ENCODE measurements at regions not wholly inside any gene's neighbourhood (a gene's known extent, or its start where the extent isn't known, plus 50 kb on each side); places are given as distances from the start of the nearest gene placed in this dataset.

- H2BK12ac ChIP-seq (ENCODE audit: low read length): no peak overlapping the region
- no peak overlapping the region for H3K14ac ChIP-seq (ENCODE audit: low read length)
- H2BK120ac ChIP-seq (ENCODE audit: insufficient read depth, low read length, poor library complexity): no peak overlapping the region
- DNase-seq: no peak
- no peaks in the 10 kb centered on the region for H3K79me2 ChIP-seq (ENCODE audit: control insufficient read depth, insufficient read depth, low read length, poor library complexity)
- H3K9ac ChIP-seq (ENCODE audit: low read length): no peak overlapping the region
- no peak overlapping the region for H3K23ac ChIP-seq (ENCODE audit: low read length)
- no peak overlapping the region for H4K12ac ChIP-seq (ENCODE audit: low read depth, low read length)
- no peak overlapping the region for H3K4me2 ChIP-seq (ENCODE audit: low read length)
- no peaks in the 10 kb centered on the region for H3K4me1 ChIP-seq (ENCODE audit: control insufficient read depth in 1 of 2, insufficient read depth in 2 of 2, low read length in 2 of 2)
- no peak overlapping the region for H3K4ac ChIP-seq (ENCODE audit: low read depth, low read length)
- peaks cover 2% of the 10 kb centered on the region for H3K9me3 ChIP-seq (ENCODE audit: insufficient read depth, low read depth, low read length)
- H3K36me3 ChIP-seq (ENCODE audit: control insufficient read depth in 1 of 2, insufficient read depth in 2 of 2, low read length in 2 of 2): peaks cover 0 to 1% of the 10 kb centered on the region in 2 experiments
- H3K27ac ChIP-seq (ENCODE audit: low read depth, low read length): no peak overlapping the region
- no peak overlapping the region for H2AK5ac ChIP-seq (ENCODE audit: low read length)
- no peak overlapping the region for H3K18ac ChIP-seq (ENCODE audit: low read length)
- no peak overlapping the region for H2BK5ac ChIP-seq (ENCODE audit: low read depth, low read length, poor library complexity)
- H3K79me1 ChIP-seq (ENCODE audit: low read length): no peaks in the 10 kb centered on the region
- no CpG with 5 or more reads among the region's 7 CpGs for WGBS (ENCODE audit: extremely low coverage, insufficient coverage, insufficient read length)
- no peak overlapping the region for H4K91ac ChIP-seq (ENCODE audit: low read depth, low read length)
- no peak overlapping the region for H3K4me3 ChIP-seq (ENCODE audit: low read depth, low read length)
- H2AFZ ChIP-seq (ENCODE audit: insufficient read depth, low read length, poor library complexity): no peak overlapping the region
- H3K27me3 ChIP-seq (ENCODE audit: insufficient read depth, low read length): no peaks in the 10 kb centered on the region
- no peak overlapping the region for H4K8ac ChIP-seq (ENCODE audit: low read depth, low read length)
Measured at GRCh38 chr4:180571516-180572055, 1671.6 kb upstream of the TENM3 start.

GRCh38 chr4:180578175-180578574 lies 1665.0 kb upstream of the TENM3 start:
- H3K4me1 ChIP-seq (ENCODE audit: control insufficient read depth in 1 of 2, insufficient read depth in 2 of 2, low read length in 2 of 2): no peaks in the 10 kb centered on the region
- no peak overlapping the region for H4K12ac ChIP-seq (ENCODE audit: low read depth, low read length)
- no peak overlapping the region for H2AFZ ChIP-seq (ENCODE audit: insufficient read depth, low read length, poor library complexity)
- no peak overlapping the region for H2BK120ac ChIP-seq (ENCODE audit: insufficient read depth, low read length, poor library complexity)
- H3K4me2 ChIP-seq (ENCODE audit: low read length): no peak overlapping the region
- no peaks in the 10 kb centered on the region for H3K79me1 ChIP-seq (ENCODE audit: low read length)
- H3K9ac ChIP-seq (ENCODE audit: low read length): no peak overlapping the region
- H3K18ac ChIP-seq (ENCODE audit: low read length): no peak overlapping the region
- no peak overlapping the region for H3K27ac ChIP-seq (ENCODE audit: low read depth, low read length)
- no peak overlapping the region for H3K4me3 ChIP-seq (ENCODE audit: low read depth, low read length)
- H3K79me2 ChIP-seq (ENCODE audit: control insufficient read depth, insufficient read depth, low read length, poor library complexity): no peaks in the 10 kb centered on the region
- no CpG with 5 or more reads among the region's 2 CpGs for WGBS (ENCODE audit: extremely low coverage, insufficient coverage, insufficient read length)
- no peak overlapping the region for H3K23ac ChIP-seq (ENCODE audit: low read length)
- no peak overlapping the region for H2BK5ac ChIP-seq (ENCODE audit: low read depth, low read length, poor library complexity)
- no peaks in the 10 kb centered on the region for H3K9me3 ChIP-seq (ENCODE audit: insufficient read depth, low read depth, low read length)
- no peaks in the 10 kb centered on the region for H3K27me3 ChIP-seq (ENCODE audit: insufficient read depth, low read length)
- no peak overlapping the region for H3K14ac ChIP-seq (ENCODE audit: low read length)
- no peak overlapping the region for H4K8ac ChIP-seq (ENCODE audit: low read depth, low read length)
- DNase-seq: no peak
- no peak overlapping the region for H3K4ac ChIP-seq (ENCODE audit: low read depth, low read length)
- no peaks in the 10 kb centered on the region for H3K36me3 ChIP-seq (ENCODE audit: control insufficient read depth in 1 of 2, insufficient read depth in 2 of 2, low read length in 2 of 2)
- H4K91ac ChIP-seq (ENCODE audit: low read depth, low read length): no peak overlapping the region
- no peak overlapping the region for H2BK12ac ChIP-seq (ENCODE audit: low read length)
- no peak overlapping the region for H2AK5ac ChIP-seq (ENCODE audit: low read length)

GRCh38 chr4:180581061-180581460 lies 1662.1 kb upstream of the TENM3 start:
- H3K9ac ChIP-seq (ENCODE audit: low read length): no peak overlapping the region
- H3K79me2 ChIP-seq (ENCODE audit: control insufficient read depth, insufficient read depth, low read length, poor library complexity): no peaks in the 10 kb centered on the region
- H2BK120ac ChIP-seq (ENCODE audit: insufficient read depth, low read length, poor library complexity): no peak overlapping the region
- no peak overlapping the region for H2BK12ac ChIP-seq (ENCODE audit: low read length)
- no peak overlapping the region for H3K23ac ChIP-seq (ENCODE audit: low read length)
- H4K8ac ChIP-seq (ENCODE audit: low read depth, low read length): no peak overlapping the region
- H4K12ac ChIP-seq (ENCODE audit: low read depth, low read length): no peak overlapping the region
- no peaks in the 10 kb centered on the region for H3K4me1 ChIP-seq (ENCODE audit: control insufficient read depth in 1 of 2, insufficient read depth in 2 of 2, low read length in 2 of 2)
- WGBS (ENCODE audit: extremely low coverage, insufficient coverage, insufficient read length): no CpG with 5 or more reads among the region's 4 CpGs
- no peak overlapping the region for H2BK5ac ChIP-seq (ENCODE audit: low read depth, low read length, poor library complexity)
- H3K27ac ChIP-seq (ENCODE audit: low read depth, low read length): no peak overlapping the region
- no peak overlapping the region for H3K18ac ChIP-seq (ENCODE audit: low read length)
- H2AFZ ChIP-seq (ENCODE audit: insufficient read depth, low read length, poor library complexity): no peak overlapping the region
- H3K79me1 ChIP-seq (ENCODE audit: low read length): no peaks in the 10 kb centered on the region
- H3K9me3 ChIP-seq (ENCODE audit: insufficient read depth, low read depth, low read length): no peaks in the 10 kb centered on the region
- no peaks in the 10 kb centered on the region for H3K36me3 ChIP-seq (ENCODE audit: control insufficient read depth in 1 of 2, insufficient read depth in 2 of 2, low read length in 2 of 2)
- no peak overlapping the region for H3K4me3 ChIP-seq (ENCODE audit: low read depth, low read length)
- DNase-seq: no peak
- no peak overlapping the region for H4K91ac ChIP-seq (ENCODE audit: low read depth, low read length)
- H3K4me2 ChIP-seq (ENCODE audit: low read length): no peak overlapping the region
- H3K27me3 ChIP-seq (ENCODE audit: insufficient read depth, low read length): no peaks in the 10 kb centered on the region
- no peak overlapping the region for H3K14ac ChIP-seq (ENCODE audit: low read length)
- H2AK5ac ChIP-seq (ENCODE audit: low read length): no peak overlapping the region
- H3K4ac ChIP-seq (ENCODE audit: low read depth, low read length): no peak overlapping the region

GRCh38 chr4:180587379-180587778 lies 1655.8 kb upstream of the TENM3 start:
- no peak overlapping the region for H4K8ac ChIP-seq (ENCODE audit: low read depth, low read length)
- H2BK12ac ChIP-seq (ENCODE audit: low read length): no peak overlapping the region
- no peak overlapping the region for H3K4me3 ChIP-seq (ENCODE audit: low read depth, low read length)
- H3K79me2 ChIP-seq (ENCODE audit: control insufficient read depth, insufficient read depth, low read length, poor library complexity): no peaks in the 10 kb centered on the region
- no peak overlapping the region for H3K4me2 ChIP-seq (ENCODE audit: low read length)
- WGBS (ENCODE audit: extremely low coverage, insufficient coverage, insufficient read length): no CpG with 5 or more reads among the region's 5 CpGs
- H2AFZ ChIP-seq (ENCODE audit: insufficient read depth, low read length, poor library complexity): no peak overlapping the region
- no peak overlapping the region for H2BK120ac ChIP-seq (ENCODE audit: insufficient read depth, low read length, poor library complexity)
- H3K4me1 ChIP-seq (ENCODE audit: control insufficient read depth in 1 of 2, insufficient read depth in 2 of 2, low read length in 2 of 2): no peaks in the 10 kb centered on the region
- H3K14ac ChIP-seq (ENCODE audit: low read length): no peak overlapping the region
- no peak overlapping the region for H4K91ac ChIP-seq (ENCODE audit: low read depth, low read length)
- H2BK5ac ChIP-seq (ENCODE audit: low read depth, low read length, poor library complexity): no peak overlapping the region
- H2AK5ac ChIP-seq (ENCODE audit: low read length): no peak overlapping the region
- H3K4ac ChIP-seq (ENCODE audit: low read depth, low read length): no peak overlapping the region
- H3K79me1 ChIP-seq (ENCODE audit: low read length): no peaks in the 10 kb centered on the region
- H3K9me3 ChIP-seq (ENCODE audit: insufficient read depth, low read depth, low read length): no peaks in the 10 kb centered on the region
- DNase-seq: no peak
- no peaks in the 10 kb centered on the region for H3K27me3 ChIP-seq (ENCODE audit: insufficient read depth, low read length)
- no peak overlapping the region for H3K23ac ChIP-seq (ENCODE audit: low read length)
- H3K27ac ChIP-seq (ENCODE audit: low read depth, low read length): no peak overlapping the region
- H3K18ac ChIP-seq (ENCODE audit: low read length): no peak overlapping the region
- H3K36me3 ChIP-seq (ENCODE audit: control insufficient read depth in 1 of 2, insufficient read depth in 2 of 2, low read length in 2 of 2): no peaks in the 10 kb centered on the region
- H4K12ac ChIP-seq (ENCODE audit: low read depth, low read length): no peak overlapping the region
- H3K9ac ChIP-seq (ENCODE audit: low read length): no peak overlapping the region
